Ishikawa (cell line): ENCODE measurements at regions not wholly inside any gene's neighbourhood (a gene's known extent, or its start where the extent isn't known, plus 50 kb on each side); places are given as distances from the start of the nearest gene placed in this dataset.

ENCODE experiments used
- CEBPB ChIP-seq: IDR thresholded peaks from 2 replicates; pipeline ENCODE4 v1.6.1; 2012
- CREB1 ChIP-seq: IDR thresholded peaks from 2 replicates; pipeline ENCODE4 v1.6.1; 2012; ENCODE audit warnings: low read depth
- EGR1 ChIP-seq: IDR thresholded peaks from 2 replicates; pipeline ENCODE4 v1.6.1; 2012
- EP300 ChIP-seq: IDR thresholded peaks from 2 replicates; pipeline ENCODE4 v1.6.1; 2012; ENCODE audit warnings: borderline replicate concordance
- FOXM1 ChIP-seq: IDR thresholded peaks from 2 replicates; pipeline ENCODE4 v1.6.1; 2012; ENCODE audit warnings: low read depth, borderline replicate concordance
- MAX ChIP-seq: IDR thresholded peaks from 2 replicates; pipeline ENCODE4 v1.6.1; 2012
- NFIC ChIP-seq: IDR thresholded peaks from 2 replicates; pipeline ENCODE4 v1.6.1; 2012
- RAD21 ChIP-seq: IDR thresholded peaks from 2 replicates; pipeline ENCODE4 v1.6.1; 2012; ENCODE audit warnings: low read depth
- REST ChIP-seq: IDR thresholded peaks from 2 replicates; pipeline ENCODE4 v1.6.1; 2012; ENCODE audit warnings: low read depth, mild to moderate bottlenecking
- TAF1 ChIP-seq: IDR thresholded peaks from 2 replicates; pipeline ENCODE4 v1.6.1; 2012; ENCODE audit warnings: low read depth, mild to moderate bottlenecking
- TCF12 ChIP-seq: IDR thresholded peaks from 2 replicates; pipeline ENCODE4 v1.6.1; 2012; ENCODE audit warnings: low read depth
- TEAD4 ChIP-seq: IDR thresholded peaks from 2 replicates; pipeline ENCODE4 v1.6.1; 2012
- USF1 ChIP-seq: IDR thresholded peaks from 2 replicates; pipeline ENCODE4 v1.6.1; 2012
- YY1 ChIP-seq: IDR thresholded peaks from 2 replicates; pipeline ENCODE4 v1.6.1; 2012; ENCODE audit warnings: low read depth
- ZBTB7A ChIP-seq: IDR thresholded peaks from 2 replicates; pipeline ENCODE4 v1.6.1; 2012; ENCODE audit warnings: low read depth

GRCh38 chr14:44297437-44297836, 209.6 kb downstream of the FSCB start:
- no peak for TF ChIP-seq YY1
- no peak for TF ChIP-seq RAD21
- no peak for TF ChIP-seq MAX
- no peak for TF ChIP-seq TEAD4
- TF ChIP-seq EP300, result no peak
- TF ChIP-seq CREB1, result no peak
- no peak for TF ChIP-seq NFIC
- no peak for TF ChIP-seq TAF1

- TF ChIP-seq EGR1 (no peak), ZBTB7A (no peak), FOXM1 (no peak), YY1 (no peak), EP300 (no peak), TAF1 (no peak), MAX (no peak), NFIC (no peak), CEBPB (no peak)
Measured at GRCh38 chr14:44291366-44291915, 215.6 kb downstream of the FSCB start.

GRCh38 chr14:44287858-44288257, 219.2 kb downstream of the FSCB start:
- TF ChIP-seq RAD21 (no peak), USF1 (no peak), ZBTB7A (no peak), EP300 (no peak), CEBPB (no peak), YY1 (no peak), TAF1 (no peak), TEAD4 (no peak), MAX (no peak), CREB1 (no peak), FOXM1 (no peak), TCF12 (no peak), REST (no peak)

- TF ChIP-seq TEAD4 (no peak), CREB1 (no peak), TCF12 (no peak), ZBTB7A (no peak), EP300 (no peak), USF1 (no peak), TAF1 (no peak)
Measured at GRCh38 chr14:44286201-44286600, 220.9 kb downstream of the FSCB start.

- TF ChIP-seq YY1 (no peak), EP300 (no peak)
Measured at GRCh38 chr14:44283836-44284235, 223.2 kb downstream of the FSCB start.

- TF ChIP-seq EGR1, result no peak
- TF ChIP-seq USF1, result no peak
- no peak for TF ChIP-seq REST
- TF ChIP-seq CREB1, result no peak
- no peak for TF ChIP-seq EP300
- no peak for TF ChIP-seq TAF1
- no peak for TF ChIP-seq CEBPB
- TF ChIP-seq MAX, result no peak
- no peak for TF ChIP-seq ZBTB7A
- no peak for TF ChIP-seq NFIC
- TF ChIP-seq YY1, result no peak
- TF ChIP-seq TEAD4, result no peak
- TF ChIP-seq RAD21, result no peak
- no peak for TF ChIP-seq FOXM1
- no peak for TF ChIP-seq TCF12
Measured at GRCh38 chr14:44279357-44279756, 227.7 kb downstream of the FSCB start.
